C4-2B (cell line): ENCODE measurements at regions not wholly inside any gene's neighbourhood (a gene's known extent, or its start where the extent isn't known, plus 50 kb on each side); places are given as distances from the start of the nearest gene placed in this dataset.

ENCODE experiments used
- H3K27ac ChIP-seq: fragments of 450-650 bp; 2 replicates; pipeline ENCODE4 v1.5.1; 2017
- CTCF ChIP-seq: fragments of 450-650 bp; conservative IDR thresholded peaks from 2 replicates; pipeline ENCODE4 v1.5.1; 2017; ENCODE audit warnings: mild to moderate bottlenecking
- ZFX ChIP-seq: fragments of 450-650 bp; IDR thresholded peaks from 2 replicates; pipeline ENCODE4 v1.6.1; 2017

- H3K27ac ChIP-seq = no peak overlapping the region
- no peak for TF ChIP-seq CTCF
- TF ChIP-seq ZFX = no peak
These were observed 95.8 kb upstream of the CACNA2D3 start for GRCh38 chr3:54026543-54026942.

GRCh38 chr3:54021071-54021470 lies 101.3 kb upstream of the CACNA2D3 start:
- H3K27ac ChIP-seq = no peak overlapping the region
- TF ChIP-seq ZFX = no peak
- TF ChIP-seq CTCF = no peak

GRCh38 chr3:54020436-54020835 lies 101.9 kb upstream of the CACNA2D3 start:
- TF ChIP-seq CTCF (no peak), ZFX (no peak)
- H3K27ac ChIP-seq = no peak overlapping the region

- TF ChIP-seq ZFX = no peak
- TF ChIP-seq CTCF = no peak
- H3K27ac ChIP-seq = no peak overlapping the region
These were observed 108.3 kb upstream of the CACNA2D3 start for GRCh38 chr3:54014067-54014466.

GRCh38 chr3:54008744-54009143 lies 113.6 kb upstream of the CACNA2D3 start:
- no peak overlapping the region for H3K27ac ChIP-seq
- no peak for TF ChIP-seq ZFX
- TF ChIP-seq CTCF = no peak

GRCh38 chr3:54008099-54008498 lies 114.3 kb upstream of the CACNA2D3 start:
- TF ChIP-seq ZFX = no peak

GRCh38 chr3:54004335-54004734 lies 112.7 kb upstream of the SELENOK start:
- no peak overlapping the region for H3K27ac ChIP-seq
- TF ChIP-seq CTCF (no peak), ZFX (no peak)

More at GRCh38 chr3:54008099-54008498, 114.3 kb upstream of the CACNA2D3 start:
- H3K27ac ChIP-seq = no peak overlapping the region

- TF ChIP-seq ZFX = no peak
- no peak for TF ChIP-seq CTCF
- no peak overlapping the region for H3K27ac ChIP-seq
These were observed 111.5 kb upstream of the SELENOK start for GRCh38 chr3:54003136-54003535.
